Stimulated activated naive CD8-positive, alpha-beta T cell treated with anti-CD3 and anti-CD28 coated beads, Interleukin-15, Interleukin-2, amounts not matched to agents 100 ng/mL and 50 ng/mL, for 24 hours (primary cell): ENCODE measurements at regions not wholly inside any gene's neighbourhood (a gene's known extent, or its start where the extent isn't known, plus 50 kb on each side); places are given as distances from the start of the nearest gene placed in this dataset.

Experiments
- H3K27ac Mint-ChIP-seq: one replicate; pipeline ENCODE4 v1.8.0; 2021; ENCODE audit warnings: mild to moderate bottlenecking, mixed read lengths
- H3K27me3 Mint-ChIP-seq: one replicate; pipeline ENCODE4 v1.8.0; 2021; ENCODE audit warnings: mixed read lengths
- H3K36me3 Mint-ChIP-seq: one replicate; pipeline ENCODE4 v1.8.0; 2021; ENCODE audit warnings: low read depth, mixed read lengths
- H3K4me1 Mint-ChIP-seq: one replicate; pipeline ENCODE4 v1.8.0; 2021; ENCODE audit warnings: low read depth, mixed read lengths
- H3K4me3 Mint-ChIP-seq: one replicate; pipeline ENCODE4 v1.8.0; 2021; ENCODE audit warnings: mild to moderate bottlenecking, mixed read lengths
- H3K9me3 Mint-ChIP-seq: one replicate; pipeline ENCODE4 v1.8.0; 2021; ENCODE audit warnings: mixed read lengths

DNA sequence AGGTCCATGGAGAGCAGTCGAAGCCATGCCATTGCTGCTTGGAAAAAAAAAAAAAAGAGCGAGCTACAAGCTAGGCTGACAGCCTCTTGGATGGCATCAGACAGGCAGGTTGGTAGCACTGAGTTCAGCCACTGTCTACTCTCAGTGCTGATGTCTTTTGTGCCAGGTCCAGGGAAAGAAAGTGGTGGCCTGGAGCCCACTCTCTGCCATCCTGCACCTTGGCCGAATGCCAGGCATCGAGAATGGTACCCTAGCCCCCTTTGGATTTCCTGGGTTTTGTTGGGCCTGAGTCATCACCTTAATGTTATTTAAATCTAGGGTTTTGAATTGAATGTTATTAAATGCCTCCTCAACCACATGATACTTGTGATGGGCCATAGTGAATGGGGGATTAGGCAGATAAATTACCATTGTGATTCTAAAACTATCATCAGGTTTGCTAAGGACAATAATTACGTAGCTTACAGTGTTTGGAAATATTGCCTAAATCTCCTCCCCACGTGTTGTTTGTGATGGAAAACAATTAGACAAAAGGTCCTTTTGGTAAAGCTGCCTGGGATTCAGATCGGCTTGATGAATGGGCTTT lies 195.7 kb upstream of the GPR26 start:
- no peaks in the 10 kb centered on the region for H3K4me1 Mint-ChIP-seq
- H3K27ac Mint-ChIP-seq, result no peak overlapping the region
- no peaks in the 10 kb centered on the region for H3K36me3 Mint-ChIP-seq
- peaks cover 24% of the 10 kb centered on the region for H3K27me3 Mint-ChIP-seq
- no peaks in the 10 kb centered on the region for H3K9me3 Mint-ChIP-seq
- H3K4me3 Mint-ChIP-seq, result no peak overlapping the region

DNA sequence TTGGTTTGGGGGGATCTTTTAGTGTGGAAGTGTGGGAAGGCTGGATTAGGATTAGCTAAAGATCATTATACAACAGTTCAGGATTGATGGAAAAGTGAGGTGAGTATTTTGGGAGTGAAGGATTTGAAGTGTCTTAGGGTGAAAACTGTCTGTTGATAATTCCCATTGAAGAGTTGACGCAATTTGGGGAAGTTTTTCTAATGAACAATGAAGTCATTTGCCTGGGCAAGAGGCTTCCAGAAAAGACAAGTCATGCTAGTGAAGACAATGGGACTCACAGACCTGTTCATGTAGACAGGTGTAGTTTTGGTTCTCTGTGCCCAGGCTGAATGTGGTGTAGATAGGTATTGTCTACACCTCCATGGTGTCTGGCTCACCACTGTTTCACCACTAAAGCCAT lies 194.3 kb upstream of the GPR26 start:
- no peaks in the 10 kb centered on the region for H3K9me3 Mint-ChIP-seq
- peaks cover 36% of the 10 kb centered on the region for H3K27me3 Mint-ChIP-seq
- no peaks in the 10 kb centered on the region for H3K36me3 Mint-ChIP-seq

DNA sequence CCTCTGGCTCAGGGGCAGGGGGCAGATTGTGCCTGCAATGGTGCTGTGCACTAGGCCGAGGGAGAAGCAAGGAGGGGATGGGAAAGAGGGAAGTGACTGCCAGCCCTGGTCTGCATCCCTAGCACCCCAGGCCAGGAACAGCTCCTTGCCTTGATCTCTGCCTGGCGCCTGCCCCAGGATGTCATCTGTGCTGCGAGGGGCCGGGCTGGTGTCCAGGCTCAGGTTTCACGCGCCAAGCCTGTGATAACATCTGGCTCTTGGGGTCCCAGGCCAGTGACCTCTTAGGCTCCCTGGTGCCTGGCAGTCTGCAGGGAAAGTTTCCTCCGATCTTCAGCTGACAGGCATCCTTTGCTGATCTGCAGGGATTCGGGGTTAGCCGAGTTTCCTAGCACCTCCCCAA lies 193.5 kb upstream of the GPR26 start:
- H3K27ac Mint-ChIP-seq, result no peak overlapping the region

More for the DNA sequence above, 194.3 kb upstream of the GPR26 start:
- Mint-ChIP-seq H3K27ac (no peak overlapping the region), H3K4me3 (no peak overlapping the region), H3K4me1 (no peaks in the 10 kb centered on the region)

DNA sequence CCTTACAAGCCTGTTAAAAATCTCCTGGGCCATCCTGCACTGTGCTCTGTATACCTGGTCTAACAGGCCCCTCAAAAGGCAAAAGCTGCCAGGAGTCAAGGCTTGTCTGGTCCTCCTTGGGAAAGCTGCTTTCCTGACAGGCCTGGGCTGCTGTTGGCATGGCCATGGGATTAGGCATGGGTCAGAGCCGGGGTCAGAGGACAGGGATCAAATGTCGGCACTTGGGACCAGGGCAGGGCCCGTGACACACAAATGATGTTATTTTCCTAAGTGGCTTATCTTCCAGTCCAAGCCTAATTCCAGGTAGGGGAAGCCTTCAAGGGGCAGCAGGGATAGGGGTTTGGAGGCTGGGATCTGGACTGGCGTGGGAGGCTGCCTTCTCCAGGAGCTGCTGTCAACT lies 191.5 kb upstream of the GPR26 start:
- H3K9me3 Mint-ChIP-seq, result no peaks in the 10 kb centered on the region
- no peak overlapping the region for H3K27ac Mint-ChIP-seq
- no peaks in the 10 kb centered on the region for H3K36me3 Mint-ChIP-seq
- peaks cover 33% of the 10 kb centered on the region for H3K27me3 Mint-ChIP-seq
- no peaks in the 10 kb centered on the region for H3K4me1 Mint-ChIP-seq
- H3K4me3 Mint-ChIP-seq, result no peak overlapping the region

More for the DNA sequence above, 193.5 kb upstream of the GPR26 start:
- H3K4me1 Mint-ChIP-seq, result no peaks in the 10 kb centered on the region
- H3K9me3 Mint-ChIP-seq, result no peaks in the 10 kb centered on the region
- H3K36me3 Mint-ChIP-seq, result no peaks in the 10 kb centered on the region
- H3K4me3 Mint-ChIP-seq, result no peak overlapping the region
- peaks cover 36% of the 10 kb centered on the region for H3K27me3 Mint-ChIP-seq

DNA sequence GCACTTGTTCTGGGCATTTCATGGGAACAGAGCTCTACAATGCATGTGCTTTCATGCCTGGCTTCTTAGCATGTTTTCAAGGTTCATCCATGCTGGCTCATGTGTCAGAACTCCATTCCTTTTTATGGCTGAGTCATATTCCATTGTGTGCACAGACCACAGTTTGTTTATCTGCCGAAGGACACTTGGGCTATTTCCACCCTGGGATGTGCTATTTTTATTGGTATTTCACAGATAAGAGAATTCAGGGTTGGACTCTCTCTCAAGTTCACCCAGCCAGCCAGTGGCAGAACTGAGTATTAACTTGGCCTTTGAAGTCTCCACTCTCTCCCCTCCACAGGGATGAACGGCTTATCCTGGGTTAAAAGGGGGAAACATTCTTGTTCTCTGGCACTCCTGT lies 190.7 kb upstream of the GPR26 start:
- Mint-ChIP-seq H3K4me1 (no peaks in the 10 kb centered on the region), H3K27me3 (peaks cover 34% of the 10 kb centered on the region), H3K9me3 (no peaks in the 10 kb centered on the region), H3K4me3 (no peak overlapping the region), H3K27ac (no peak overlapping the region), H3K36me3 (no peaks in the 10 kb centered on the region)

DNA sequence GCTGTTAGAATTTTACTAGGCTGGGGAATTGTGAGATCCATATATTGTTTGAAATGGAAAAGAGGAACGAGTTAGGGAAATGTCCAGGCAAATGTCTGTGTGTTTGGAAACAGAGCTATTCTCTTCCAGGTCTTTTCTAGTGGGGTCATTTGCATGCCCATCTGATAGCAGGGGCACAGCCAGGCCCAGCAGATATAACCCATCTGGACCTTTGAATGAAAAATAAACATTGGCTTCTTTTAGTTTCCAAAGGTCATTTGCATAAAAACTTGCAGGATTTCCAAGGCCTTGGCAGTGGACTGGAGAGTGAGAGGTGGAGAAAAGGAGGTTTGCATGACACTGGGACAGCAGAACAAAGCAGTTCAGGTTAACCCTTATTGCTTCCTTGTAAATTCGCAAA lies 188.0 kb upstream of the GPR26 start:
- peaks cover 30% of the 10 kb centered on the region for H3K27me3 Mint-ChIP-seq

DNA sequence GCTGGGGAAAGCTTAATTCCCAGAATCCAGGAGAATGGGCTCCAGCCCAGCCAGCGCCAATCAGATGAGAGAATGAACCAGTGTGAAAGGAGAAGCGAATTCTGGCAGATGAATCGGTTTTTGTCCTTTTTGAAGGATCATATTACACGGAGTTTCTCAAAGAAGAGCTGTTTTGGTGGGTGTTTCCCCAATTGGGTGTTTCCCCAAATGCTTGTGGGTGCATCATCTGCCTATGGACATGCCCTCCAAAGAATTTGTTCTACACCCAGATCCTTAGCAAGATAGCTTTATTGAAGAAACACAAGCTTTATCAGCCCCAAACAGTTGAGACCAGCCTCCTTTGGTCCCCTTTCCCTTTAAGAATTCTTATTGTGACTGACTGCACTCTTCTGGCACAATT lies 186.5 kb upstream of the GPR26 start:
- Mint-ChIP-seq H3K27ac (no peak overlapping the region), H3K4me3 (no peak overlapping the region), H3K9me3 (no peaks in the 10 kb centered on the region), H3K4me1 (no peaks in the 10 kb centered on the region), H3K36me3 (no peaks in the 10 kb centered on the region), H3K27me3 (peaks cover 29% of the 10 kb centered on the region)

More for the DNA sequence above, 188.0 kb upstream of the GPR26 start:
- no peaks in the 10 kb centered on the region for H3K36me3 Mint-ChIP-seq
- H3K4me1 Mint-ChIP-seq, result no peaks in the 10 kb centered on the region
- H3K27ac Mint-ChIP-seq, result no peak overlapping the region
- no peaks in the 10 kb centered on the region for H3K9me3 Mint-ChIP-seq
- no peak overlapping the region for H3K4me3 Mint-ChIP-seq

DNA sequence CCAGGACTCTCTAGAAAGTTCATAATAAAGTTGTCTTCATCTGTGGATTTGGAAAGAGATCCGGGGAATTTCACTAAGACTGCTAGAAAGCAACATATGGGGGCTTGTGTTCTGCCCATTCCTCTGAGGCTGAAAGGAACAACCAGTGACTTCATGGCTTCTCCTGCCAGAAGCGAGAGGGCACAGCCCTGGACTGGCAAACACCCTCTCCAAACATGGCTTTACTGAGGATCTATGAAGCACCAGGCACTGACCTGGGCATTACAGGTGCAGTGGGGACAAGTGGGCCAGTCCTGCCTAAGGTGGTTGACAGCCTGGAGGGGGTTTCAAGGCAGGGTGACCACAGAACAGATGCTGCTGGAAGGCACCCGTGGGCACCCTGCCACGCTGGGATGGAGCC lies 185.8 kb upstream of the GPR26 start:
- no peak overlapping the region for H3K4me3 Mint-ChIP-seq
- H3K9me3 Mint-ChIP-seq, result no peaks in the 10 kb centered on the region
- no peak overlapping the region for H3K27ac Mint-ChIP-seq
- H3K36me3 Mint-ChIP-seq, result no peaks in the 10 kb centered on the region
- H3K27me3 Mint-ChIP-seq, result peaks cover 28% of the 10 kb centered on the region
- H3K4me1 Mint-ChIP-seq, result no peaks in the 10 kb centered on the region

DNA sequence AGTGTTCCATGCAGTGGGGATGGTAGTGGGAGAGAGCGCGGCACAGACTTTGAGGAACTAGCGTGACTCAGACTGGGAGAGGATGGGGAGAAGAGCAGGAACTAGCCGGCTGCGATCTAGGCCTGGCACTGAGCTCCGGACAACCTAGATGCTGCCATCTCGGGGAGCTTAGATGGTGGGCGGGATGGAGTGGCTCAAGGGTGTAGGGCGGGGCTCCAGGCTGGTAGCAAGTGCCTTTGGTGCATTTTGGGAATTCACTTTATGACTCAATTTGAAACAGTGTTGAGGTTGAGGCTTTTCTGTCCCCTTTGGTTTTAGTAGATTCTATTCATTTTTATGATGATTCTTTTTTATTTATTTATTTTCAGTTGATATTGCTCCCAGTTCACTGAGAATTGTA lies 185.3 kb upstream of the GPR26 start:
- no peak overlapping the region for H3K27ac Mint-ChIP-seq
- H3K27me3 Mint-ChIP-seq, result peaks cover 24% of the 10 kb centered on the region
- H3K9me3 Mint-ChIP-seq, result no peaks in the 10 kb centered on the region

DNA sequence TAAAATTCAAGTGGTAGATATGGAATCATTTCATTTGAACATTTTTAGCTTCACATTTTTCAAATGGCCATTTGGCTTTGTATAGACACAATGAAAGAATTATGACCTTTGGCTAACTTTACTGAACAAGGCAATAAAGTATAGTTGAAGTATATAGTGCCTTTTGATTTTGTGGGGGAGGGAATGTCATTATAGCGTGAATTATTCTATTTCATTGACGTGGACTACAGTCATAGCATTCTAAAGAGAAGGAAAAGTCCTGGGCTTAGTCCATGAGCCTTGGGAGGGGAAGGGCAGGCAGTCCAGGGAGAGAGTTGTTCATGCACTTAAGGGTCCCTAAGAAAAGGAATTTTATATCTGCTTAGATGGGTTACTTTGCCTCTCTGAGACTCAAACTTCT lies 181.4 kb upstream of the GPR26 start:
- H3K4me1 Mint-ChIP-seq, result no peaks in the 10 kb centered on the region
- H3K27ac Mint-ChIP-seq, result no peak overlapping the region
- no peaks in the 10 kb centered on the region for H3K9me3 Mint-ChIP-seq
- no peaks in the 10 kb centered on the region for H3K36me3 Mint-ChIP-seq
- H3K4me3 Mint-ChIP-seq, result no peak overlapping the region
- peaks cover 18% of the 10 kb centered on the region for H3K27me3 Mint-ChIP-seq

More for the DNA sequence above, 185.3 kb upstream of the GPR26 start:
- H3K4me3 Mint-ChIP-seq, result no peak overlapping the region
- no peaks in the 10 kb centered on the region for H3K4me1 Mint-ChIP-seq
- no peaks in the 10 kb centered on the region for H3K36me3 Mint-ChIP-seq

DNA sequence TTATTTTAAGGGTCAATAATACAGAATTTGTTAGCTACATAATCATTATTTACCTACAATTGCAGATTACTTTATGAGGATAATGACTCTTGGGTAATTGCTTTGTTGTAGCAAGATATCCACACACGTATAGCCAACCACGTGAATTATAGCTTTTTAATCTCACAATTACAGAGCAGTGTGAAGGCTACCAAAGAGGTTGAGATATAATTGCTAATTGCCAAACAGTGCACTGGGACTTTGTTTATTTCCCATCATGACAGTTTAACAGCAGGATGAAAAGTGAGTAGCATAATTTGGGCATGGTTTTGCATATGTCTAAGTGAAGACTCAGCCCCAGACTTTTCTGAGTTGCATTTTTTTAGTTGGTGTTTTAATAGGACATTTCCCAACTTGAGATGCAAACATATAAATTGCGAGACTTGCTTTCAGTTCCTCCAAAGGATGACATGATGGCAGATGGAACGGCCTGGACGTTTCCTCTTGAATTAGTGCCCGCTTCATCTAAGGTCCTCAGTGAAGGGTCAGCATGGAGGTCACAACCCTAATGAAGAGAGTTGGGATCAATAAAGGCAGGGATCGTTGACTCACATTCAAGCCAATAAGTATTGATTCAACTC lies 180.7 kb upstream of the GPR26 start:
- Mint-ChIP-seq H3K4me1 (no peaks in the 10 kb centered on the region), H3K4me3 (no peak overlapping the region), H3K27ac (no peak overlapping the region), H3K9me3 (no peaks in the 10 kb centered on the region), H3K36me3 (no peaks in the 10 kb centered on the region), H3K27me3 (peaks cover 17% of the 10 kb centered on the region)

DNA sequence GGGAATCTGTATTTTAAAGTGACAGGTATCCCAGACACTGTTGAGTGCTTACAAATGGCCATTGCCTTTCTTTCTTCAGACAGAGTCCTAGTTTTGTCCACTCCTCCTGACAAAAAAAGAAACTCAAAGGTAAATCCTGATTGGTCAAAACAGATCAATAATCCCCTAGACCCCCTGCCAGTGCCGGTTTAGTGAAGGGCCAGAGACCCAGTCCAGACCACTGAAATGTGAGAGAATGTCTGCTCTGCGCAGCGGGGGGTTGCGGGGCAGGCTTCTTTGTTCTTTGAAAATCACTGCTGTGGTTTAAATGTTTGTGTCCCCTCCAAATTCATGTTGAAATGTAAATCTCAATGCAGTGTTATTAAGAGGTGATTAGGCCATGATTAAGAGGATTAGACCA lies 177.7 kb upstream of the GPR26 start:
- no peak overlapping the region for H3K27ac Mint-ChIP-seq
- no peak overlapping the region for H3K4me3 Mint-ChIP-seq

DNA sequence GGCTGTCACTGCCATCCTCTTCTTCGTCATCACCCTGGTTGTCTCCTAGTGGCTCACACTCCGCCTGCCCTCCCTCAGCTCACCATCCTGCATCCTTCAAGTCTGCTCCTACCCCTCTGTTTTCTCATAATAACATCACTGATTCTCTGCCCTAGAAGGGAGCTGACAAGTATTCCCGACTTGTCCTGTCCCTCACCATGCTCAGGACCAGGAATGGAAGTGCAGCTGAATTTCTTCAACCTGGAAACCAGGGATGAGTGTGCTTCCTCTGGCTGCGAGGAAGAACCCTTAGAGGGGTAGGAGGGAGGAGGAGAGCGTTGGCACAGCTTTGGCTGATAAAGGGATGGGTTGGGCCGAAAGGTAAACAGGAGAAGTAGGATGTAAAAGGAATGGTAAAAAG lies 174.8 kb upstream of the GPR26 start:
- Mint-ChIP-seq H3K4me3 (no peak overlapping the region), H3K36me3 (no peaks in the 10 kb centered on the region)

More for the DNA sequence above, 177.7 kb upstream of the GPR26 start:
- peaks cover 26% of the 10 kb centered on the region for H3K27me3 Mint-ChIP-seq
- H3K4me1 Mint-ChIP-seq, result no peaks in the 10 kb centered on the region
- no peaks in the 10 kb centered on the region for H3K9me3 Mint-ChIP-seq
- H3K36me3 Mint-ChIP-seq, result no peaks in the 10 kb centered on the region

DNA sequence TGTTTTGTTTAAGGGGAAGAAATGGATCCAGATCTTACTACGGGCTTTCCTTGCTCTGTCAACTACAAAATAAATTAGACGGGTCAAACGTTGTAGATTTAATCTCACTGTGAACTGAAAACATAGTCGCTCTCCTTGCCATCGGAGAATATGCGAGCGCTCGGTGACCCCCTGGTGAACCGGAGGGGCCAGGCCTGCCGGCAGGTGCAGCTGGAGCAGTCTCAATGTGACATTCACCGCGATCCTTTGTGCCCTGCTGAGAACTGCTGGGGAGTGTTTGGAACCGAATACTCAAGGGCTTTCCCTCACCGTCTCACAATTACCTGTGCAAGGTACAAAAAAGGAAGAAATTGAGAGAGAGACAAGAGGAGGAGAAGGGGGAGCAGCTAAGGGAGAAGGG lies 174.1 kb upstream of the GPR26 start:
- H3K9me3 Mint-ChIP-seq, result no peaks in the 10 kb centered on the region
- no peak overlapping the region for H3K27ac Mint-ChIP-seq
- no peaks in the 10 kb centered on the region for H3K4me1 Mint-ChIP-seq
- H3K4me3 Mint-ChIP-seq, result no peak overlapping the region
- no peaks in the 10 kb centered on the region for H3K36me3 Mint-ChIP-seq
- H3K27me3 Mint-ChIP-seq, result peaks cover 18% of the 10 kb centered on the region

More for the DNA sequence above, 174.8 kb upstream of the GPR26 start:
- no peak overlapping the region for H3K27ac Mint-ChIP-seq
- peaks cover 19% of the 10 kb centered on the region for H3K27me3 Mint-ChIP-seq
- H3K4me1 Mint-ChIP-seq, result no peaks in the 10 kb centered on the region
- no peaks in the 10 kb centered on the region for H3K9me3 Mint-ChIP-seq

DNA sequence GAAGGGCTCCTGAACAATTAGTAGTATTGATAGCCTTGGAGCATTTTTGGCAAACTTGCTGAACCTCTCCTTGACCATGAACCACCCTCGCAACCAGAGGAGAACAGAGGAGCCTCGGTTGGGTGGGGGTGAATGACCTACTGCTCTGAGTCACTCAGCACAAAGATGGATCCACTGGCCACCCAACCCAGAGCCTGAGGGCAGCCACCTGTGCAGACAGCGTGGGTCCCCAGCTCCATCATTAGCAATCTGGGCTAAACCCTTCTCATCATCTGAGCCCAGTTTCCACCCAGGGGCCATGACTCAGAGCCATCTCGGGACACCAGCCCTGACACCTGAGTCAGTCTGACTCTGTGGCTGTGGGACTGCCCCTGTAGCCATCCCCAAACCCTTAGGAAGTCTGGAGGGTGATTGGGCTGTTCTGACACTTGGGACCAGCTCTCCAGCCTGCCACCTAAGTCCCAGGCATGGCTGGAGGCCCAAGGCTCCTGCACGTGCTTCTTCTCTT lies 171.8 kb upstream of the GPR26 start:
- no peak overlapping the region for H3K27ac Mint-ChIP-seq
- H3K36me3 Mint-ChIP-seq, result no peaks in the 10 kb centered on the region
- H3K4me3 Mint-ChIP-seq, result no peak overlapping the region
- peaks cover 17% of the 10 kb centered on the region for H3K27me3 Mint-ChIP-seq
- no peaks in the 10 kb centered on the region for H3K9me3 Mint-ChIP-seq
- H3K4me1 Mint-ChIP-seq, result no peaks in the 10 kb centered on the region

DNA sequence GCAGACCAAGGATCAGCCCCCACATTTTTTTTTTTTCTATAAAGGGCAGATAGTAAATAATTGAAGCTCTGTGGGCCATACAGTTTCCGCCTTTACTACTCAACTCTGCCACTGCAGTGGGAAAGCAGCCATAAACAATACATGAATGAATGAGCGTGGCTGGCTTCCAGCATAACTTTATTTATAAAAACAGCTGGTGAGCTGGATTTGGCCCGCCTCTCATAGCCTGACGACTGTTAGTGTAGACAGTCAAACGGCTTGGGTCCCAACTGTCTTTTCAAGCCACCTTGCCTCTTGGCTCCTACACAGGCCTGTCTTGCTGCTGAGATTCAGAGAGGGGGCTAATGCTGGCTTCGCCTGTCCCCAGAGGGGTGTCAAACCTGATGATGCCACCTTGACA lies 169.8 kb upstream of the GPR26 start:
- no peaks in the 10 kb centered on the region for H3K36me3 Mint-ChIP-seq
- peaks cover 15% of the 10 kb centered on the region for H3K27me3 Mint-ChIP-seq
- H3K4me3 Mint-ChIP-seq, result no peak overlapping the region
- no peaks in the 10 kb centered on the region for H3K9me3 Mint-ChIP-seq
- H3K4me1 Mint-ChIP-seq, result no peaks in the 10 kb centered on the region
- no peak overlapping the region for H3K27ac Mint-ChIP-seq
